CD4-positive, alpha-beta T cell treated with Interleukin-4 for 4 hours (primary cell): ENCODE measurements at regions not wholly inside any gene's neighbourhood (a gene's known extent, or its start where the extent isn't known, plus 50 kb on each side); places are given as distances from the start of the nearest gene placed in this dataset.
"Not testable (repeated sequence)": the region's sequence is repeated elsewhere in the genome, so short reads cannot be mapped to it uniquely, and the experiment has no call there.

Source experiments
- DNase-seq: peaks from one replicate; pipeline ENCODE4 v3.0.0-alpha.2; 2020

- no peak for DNase-seq
These were observed 543.1 kb downstream of the ZNF608 start for GRCh38 chr5:124203303-124203702.

- no peak for DNase-seq
These were observed 546.1 kb downstream of the ZNF608 start for GRCh38 chr5:124200381-124200780.

- no peak for DNase-seq
These were observed 546.5 kb downstream of the ZNF608 start for GRCh38 chr5:124199893-124200292.

- no peak for DNase-seq
These were observed 551.0 kb downstream of the ZNF608 start for GRCh38 chr5:124195411-124195810.

- no peak for DNase-seq
These were observed 552.2 kb downstream of the ZNF608 start for GRCh38 chr5:124194282-124194681.

GRCh38 chr5:124193371-124193789 is 553.1 kb downstream of the ZNF608 start:
- DNase-seq, result no peak

- no peak for DNase-seq
These were observed 553.7 kb downstream of the ZNF608 start for GRCh38 chr5:124192716-124193115.

- DNase-seq, result no peak
These were observed 560.7 kb downstream of the ZNF608 start for GRCh38 chr5:124185716-124186115.

- no peak for DNase-seq
These were observed 564.3 kb downstream of the ZNF608 start for GRCh38 chr5:124182133-124182532.

GRCh38 chr5:124180875-124181461 is 565.5 kb downstream of the ZNF608 start:
- no peak for DNase-seq

- no peak for DNase-seq
These were observed 566.1 kb downstream of the ZNF608 start for GRCh38 chr5:124180299-124180874.

GRCh38 chr5:124179819-124180218 is 566.6 kb downstream of the ZNF608 start:
- no peak for DNase-seq

- no peak for DNase-seq
These were observed 568.4 kb downstream of the ZNF608 start for GRCh38 chr5:124178050-124178449.

- DNase-seq, result no peak
These were observed 569.7 kb downstream of the ZNF608 start for GRCh38 chr5:124176692-124177091.

- DNase-seq, result no peak
These were observed 573.1 kb downstream of the ZNF608 start for GRCh38 chr5:124173386-124173785.

GRCh38 chr5:124172389-124173003 is 573.9 kb downstream of the ZNF608 start:
- no peak for DNase-seq

GRCh38 chr5:124168093-124168492 is 578.3 kb downstream of the ZNF608 start:
- DNase-seq, result not testable (repeated sequence)

GRCh38 chr5:124162767-124163532 is 583.5 kb downstream of the ZNF608 start:
- no peak for DNase-seq

- no peak for DNase-seq
These were observed 585.2 kb downstream of the ZNF608 start for GRCh38 chr5:124161266-124161665.

GRCh38 chr5:124160265-124160664 is 586.2 kb downstream of the ZNF608 start:
- DNase-seq, result no peak

- no peak for DNase-seq
These were observed 589.1 kb downstream of the ZNF608 start for GRCh38 chr5:124157320-124157719.

GRCh38 chr5:124156415-124156996 is 589.9 kb downstream of the ZNF608 start:
- DNase-seq, result no peak

- no peak for DNase-seq
These were observed 591.7 kb downstream of the ZNF608 start for GRCh38 chr5:124154714-124155113.
